Spleen (tissue), 11 donors: ENCODE measurements at regions not wholly inside any gene's neighbourhood (a gene's known extent, or its start where the extent isn't known, plus 50 kb on each side); places are given as distances from the start of the nearest gene placed in this dataset.

Experiments used
- DNase-seq: peaks from one replicate; pipeline ENCODE4 v3.0.0-alpha.2; 2020
- H3K27ac ChIP-seq, 8 donors: fragments of 200-600 bp; sonication (generic) in 7 of 8; 1 replicate in 4 of 8; 2 replicates in 4 of 8; pipeline versions ENCODE4 v1.5.0 to v1.8.0; 2016 to 2021; ENCODE audit warnings: inconsistent platforms in 4 of 8, mild to moderate bottlenecking in 4 of 8, moderate library complexity in 1 of 8
- H3K27me3 ChIP-seq, 7 donors: fragments of 200-600 bp; sonication (generic) in 6 of 7; replicated peaks in 1 of 7; 1 replicate in 4 of 7; 2 replicates in 3 of 7; pipeline versions ENCODE4 v1.5.0 to v1.8.0; 2016 to 2021; ENCODE audit warnings: inconsistent platforms in 3 of 7, mild to moderate bottlenecking in 1 of 7
- H3K36me3 ChIP-seq, 6 donors: fragments of 200-600 bp; sonication (generic) in 5 of 6; 1 replicate in 4 of 6; 2 replicates in 2 of 6; pipeline versions ENCODE4 v1.5.0 to v1.8.0; 2016 to 2021; ENCODE audit warnings: inconsistent platforms in 2 of 6
- H3K4me1 ChIP-seq, 6 donors: fragments of 200-600 bp; sonication (generic) in 5 of 6; 1 replicate in 3 of 6; 2 replicates in 3 of 6; pipeline versions ENCODE4 v1.5.0 to v1.8.0; 2016 to 2021; ENCODE audit warnings: inconsistent platforms in 3 of 6
- H3K4me3 ChIP-seq, 8 donors: fragments of 200-600 bp; sonication (generic) in 7 of 8; 1 replicate in 4 of 8; 2 replicates in 4 of 8; pipeline versions ENCODE4 v1.5.0 to v1.8.0; 2016 to 2021; ENCODE audit warnings: inconsistent platforms in 4 of 8, mild to moderate bottlenecking in 4 of 8, moderate library complexity in 2 of 8
- H3K9me3 ChIP-seq, 8 donors: fragments of 200-600 bp; sonication (generic) in 7 of 8; 1 replicate in 4 of 8; 2 replicates in 4 of 8; pipeline versions ENCODE4 v1.5.0 to v1.8.0; 2016 to 2021; ENCODE audit warnings: inconsistent platforms in 4 of 8
- POLR2A ChIP-seq, 3 donors: fragments of 450-650 bp; IDR thresholded peaks; one replicate each; pipeline ENCODE4 v1.5.1; 2017; ENCODE audit warnings: antibody characterized with exemption in 3 of 3, mild to moderate bottlenecking in 1 of 3
- POLR2AphosphoS5 ChIP-seq, 3 donors: sonication (generic); formaldehyde crosslinking; IDR thresholded peaks; one replicate each; pipeline ENCODE4 v1.5.1; 2017; ENCODE audit warnings: antibody characterized with exemption in 3 of 3
- WGBS, 5 donors: extraction: QIAGEN DNeasy Blood & Tissue Kit in 3 of 5; methylation state at CpG; one replicate each; pipeline versions ENCODE4 v1.1.5 to v1.1.7; 2013 to 2018; 5-methylcytosine and 5-hydroxymethylcytosine counted together
- intact Hi-C: fragments of 100-400 bp; cut with DNase I; formaldehyde crosslinking; loops from one replicate; pipeline ENCODE4 v1.15.0; 2023; ENCODE audit warnings: low total_unique reads
- TF ChIP-seq, protein P1 (sequence below), 11 experiments: fragments of 200-600 bp in 7 of 11; fragments of 450-650 bp in 4 of 11; sonication (generic) in 4 of 11; IDR thresholded peaks in 8 of 11; conservative IDR thresholded peaks in 3 of 11; 1 replicate in 7 of 11; 2 replicates in 4 of 11; pipeline versions ENCODE4 v1.4.0 to v1.8.0; 2016 to 2021; ENCODE audit warnings: antibody characterized with exemption in 11 of 11, inconsistent platforms in 4 of 11, mild to moderate bottlenecking in 1 of 11
- donor health status: healthy with polysubstance abuse.
- donor health status: DM: no; HTN: no; CAD: no; lungs with moderate emphysema.
- donor health status: DM: no; HTN: no; CAD: no.
- donor health status: Bipolar disorder and iron deficiency.
- donor health status: healthy.
- donor health status: DM: no; HTN: no; CAD: no.
- donor health status: DM: yes; HTN: yes; CAD: no.

DNA sequence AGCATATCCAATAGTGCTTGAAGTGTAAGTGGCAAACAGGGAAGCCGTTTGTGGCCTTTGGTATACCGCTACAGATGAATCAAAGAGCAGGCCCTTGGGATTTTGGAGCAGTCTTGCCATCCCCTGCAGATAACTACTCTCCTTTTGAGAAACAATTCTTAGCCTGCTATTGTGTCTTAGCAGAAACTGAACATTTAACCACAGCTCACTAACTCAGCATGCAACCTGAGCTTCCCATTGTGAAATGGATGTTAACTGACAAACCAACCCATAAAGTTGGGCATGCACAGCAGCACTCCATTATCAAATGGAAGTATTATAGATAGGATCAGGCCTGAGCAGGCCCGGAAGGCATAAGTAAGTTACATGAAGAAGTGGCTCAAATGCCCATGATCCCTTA is 315.3 kb upstream of the PTGER4 start:
- Histone ChIP-seq H3K4me1 (peaks cover 0 to 15% (median 1%) of the 10 kb centered on the region in 6 donors), H3K27me3 (no peaks in the 10 kb centered on the region), H3K9me3 (peaks cover 0 to 9% (median 2%) of the 10 kb centered on the region in 8 donors), H3K36me3 (no peaks in the 10 kb centered on the region), H3K27ac (no peak overlapping the region), H3K4me3 (no peak overlapping the region)
- 80 to 98% (median 86%) methylated on average over 3 of the region's 3 CpGs for WGBS, 5 donors
- DNase-seq, result no peak
- TF ChIP-seq, protein P1, sequence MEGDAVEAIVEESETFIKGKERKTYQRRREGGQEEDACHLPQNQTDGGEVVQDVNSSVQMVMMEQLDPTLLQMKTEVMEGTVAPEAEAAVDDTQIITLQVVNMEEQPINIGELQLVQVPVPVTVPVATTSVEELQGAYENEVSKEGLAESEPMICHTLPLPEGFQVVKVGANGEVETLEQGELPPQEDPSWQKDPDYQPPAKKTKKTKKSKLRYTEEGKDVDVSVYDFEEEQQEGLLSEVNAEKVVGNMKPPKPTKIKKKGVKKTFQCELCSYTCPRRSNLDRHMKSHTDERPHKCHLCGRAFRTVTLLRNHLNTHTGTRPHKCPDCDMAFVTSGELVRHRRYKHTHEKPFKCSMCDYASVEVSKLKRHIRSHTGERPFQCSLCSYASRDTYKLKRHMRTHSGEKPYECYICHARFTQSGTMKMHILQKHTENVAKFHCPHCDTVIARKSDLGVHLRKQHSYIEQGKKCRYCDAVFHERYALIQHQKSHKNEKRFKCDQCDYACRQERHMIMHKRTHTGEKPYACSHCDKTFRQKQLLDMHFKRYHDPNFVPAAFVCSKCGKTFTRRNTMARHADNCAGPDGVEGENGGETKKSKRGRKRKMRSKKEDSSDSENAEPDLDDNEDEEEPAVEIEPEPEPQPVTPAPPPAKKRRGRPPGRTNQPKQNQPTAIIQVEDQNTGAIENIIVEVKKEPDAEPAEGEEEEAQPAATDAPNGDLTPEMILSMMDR (IDR thresholded peaks at IDR 0.05 in 8 of 11, conservative IDR thresholded peaks at IDR 0.05 in 3 of 11), result no peak
- TF ChIP-seq POLR2A (IDR thresholded peaks at IDR 0.05) (no peak), POLR2AphosphoS5 (IDR thresholded peaks at IDR 0.05) (no peak)
- intact Hi-C loops, result loop anchor here (10.0 kb wide), 1 partner anchor 320 kb away; no protein-coding TSS in a partner anchor

DNA sequence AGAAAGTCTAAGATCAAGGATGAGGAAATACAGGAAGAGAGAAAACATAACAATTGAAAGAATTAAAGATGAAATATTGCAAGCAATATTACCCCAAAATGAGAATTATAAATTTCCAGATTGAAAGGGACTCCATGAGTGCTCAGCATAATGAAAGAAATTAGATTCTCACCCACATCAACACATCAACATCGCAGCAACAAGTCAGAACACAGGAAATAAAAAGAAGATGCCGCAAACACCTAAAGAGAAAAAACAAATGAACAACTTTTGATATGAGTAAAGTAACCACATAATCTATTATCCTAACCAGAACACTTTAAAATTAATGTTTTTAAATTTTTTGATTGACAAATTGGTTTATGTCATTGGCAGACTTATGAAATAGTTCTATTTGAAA is 318.3 kb upstream of the PTGER4 start:
- peaks cover 0 to 9% (median 2%) of the 10 kb centered on the region in 8 donors for H3K9me3 ChIP-seq
- WGBS, 5 donors, result 58 to 88% (median 78%) methylated on average over 2 of the region's 2 CpGs
- peaks cover 0 to 22% (median 0%) of the 10 kb centered on the region in 6 donors for H3K4me1 ChIP-seq
- no peak for DNase-seq
- intact Hi-C loops, result loop anchor here (10.0 kb wide), 1 partner anchor 323 kb away; no protein-coding TSS in a partner anchor
- peak overlapping the region in 4 of 8 donors; percentile 4 to 45 (median 12) for H3K27ac ChIP-seq
- H3K36me3 ChIP-seq, result no peaks in the 10 kb centered on the region
- no peaks in the 10 kb centered on the region for H3K27me3 ChIP-seq
- no peak overlapping the region for H3K4me3 ChIP-seq
- TF ChIP-seq POLR2A (IDR thresholded peaks at IDR 0.05), result no peak
- no peak for TF ChIP-seq POLR2AphosphoS5 (IDR thresholded peaks at IDR 0.05)
- TF ChIP-seq, protein P1 (IDR thresholded peaks at IDR 0.05 in 8 of 11, conservative IDR thresholded peaks at IDR 0.05 in 3 of 11), result no peak

DNA sequence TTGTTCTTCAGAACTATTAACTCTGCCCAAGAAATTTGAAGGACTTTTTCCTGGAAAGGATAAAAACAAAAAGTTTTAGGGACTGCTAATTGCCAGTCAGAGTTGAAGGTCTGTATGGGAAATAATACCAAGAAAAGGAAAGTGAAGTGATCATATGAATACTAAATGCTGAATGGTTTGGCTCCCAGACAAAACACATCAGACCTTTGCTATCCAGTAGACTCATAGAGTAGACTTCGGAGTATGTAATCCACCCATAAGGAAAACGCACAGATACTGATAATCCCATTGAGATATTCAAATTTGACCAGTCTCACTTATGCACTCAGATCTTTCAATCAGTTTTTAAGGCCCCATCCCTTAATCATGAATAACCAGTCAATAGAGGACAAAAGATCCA is 319.0 kb upstream of the PTGER4 start:
- Histone ChIP-seq H3K27me3 (no peaks in the 10 kb centered on the region), H3K9me3 (peaks cover 0 to 9% (median 2%) of the 10 kb centered on the region in 8 donors), H3K4me1 (peaks cover 0 to 29% (median 0%) of the 10 kb centered on the region in 6 donors), H3K27ac (peak overlapping the region in 4 of 8 donors; percentile 4 to 45 (median 12)), H3K4me3 (peak overlapping the region in 1 of 8 donors; percentile 16), H3K36me3 (no peaks in the 10 kb centered on the region)
- intact Hi-C loops, result loop anchor here (10.0 kb wide), 1 partner anchor 324 kb away; no protein-coding TSS in a partner anchor
- WGBS, 5 donors, result 53 to 96% (median 83%) methylated on average over 2 of the region's 2 CpGs
- no peak for TF ChIP-seq POLR2A (IDR thresholded peaks at IDR 0.05)
- TF ChIP-seq POLR2AphosphoS5 (IDR thresholded peaks at IDR 0.05), result no peak
- TF ChIP-seq, protein P1 (IDR thresholded peaks at IDR 0.05 in 8 of 11, conservative IDR thresholded peaks at IDR 0.05 in 3 of 11), result no peak
- DNase-seq, result no peak

DNA sequence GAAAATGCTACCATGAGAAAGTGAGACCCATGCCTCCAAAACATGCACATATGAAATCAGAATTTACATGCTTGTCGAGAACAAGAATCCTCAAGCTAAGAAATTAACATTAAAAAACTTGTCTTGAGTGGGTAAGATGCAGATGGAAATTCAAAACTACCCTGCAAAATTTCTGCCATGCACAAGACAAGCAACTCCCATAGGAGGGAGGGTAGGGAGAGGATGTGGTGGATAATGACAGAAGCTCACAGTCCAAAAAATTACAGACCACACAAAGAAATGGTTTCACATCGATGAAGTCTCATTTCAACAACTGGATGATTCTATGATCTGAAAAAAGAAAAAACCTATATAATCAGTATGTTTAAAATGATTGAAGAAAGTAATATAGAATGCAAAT is 319.9 kb upstream of the PTGER4 start:
- Histone ChIP-seq H3K27ac (peak overlapping the region in 2 of 8 donors; percentile 14 to 45), H3K36me3 (no peaks in the 10 kb centered on the region), H3K27me3 (no peaks in the 10 kb centered on the region), H3K9me3 (peaks cover 0 to 9% (median 2%) of the 10 kb centered on the region in 8 donors), H3K4me1 (peaks cover 0 to 31% (median 0%) of the 10 kb centered on the region in 6 donors), H3K4me3 (no peak overlapping the region)
- 75 to 95% (median 84%) methylated on average over 2 of the region's 2 CpGs for WGBS, 5 donors
- DNase-seq, result no peak
- intact Hi-C loops, result loop anchor here (10.0 kb wide), 1 partner anchor 325 kb away; no protein-coding TSS in a partner anchor
- TF ChIP-seq, protein P1 (IDR thresholded peaks at IDR 0.05 in 8 of 11, conservative IDR thresholded peaks at IDR 0.05 in 3 of 11), result no peak
- no peak for TF ChIP-seq POLR2A (IDR thresholded peaks at IDR 0.05)
- no peak for TF ChIP-seq POLR2AphosphoS5 (IDR thresholded peaks at IDR 0.05)
